OCI-LY7 (cell line): ENCODE measurements at regions not wholly inside any gene's neighbourhood (a gene's known extent, or its start where the extent isn't known, plus 50 kb on each side); places are given as distances from the start of the nearest gene placed in this dataset.

ENCODE experiments used
- BruUV-seq: library from RNA; stranded (reverse); fragments of 400-500 nt; replicated peaks from 2 replicates; lab custom pipeline; 2021; lab: Mats Ljungman, UMichigan
- CTCF ChIA-PET: fragments of 300-600 bp; sonication (Branson Sonifier 250); formaldehyde crosslinking; loops from one replicate; lab custom pipeline; 2022; ENCODE audit warnings: antibody characterized with exemption; ENCODE audit not compliant: unreplicated experiment; lab: Charles Lee
- POLR2A ChIA-PET: fragments of 300-600 bp; sonication (Branson Sonifier 250); formaldehyde crosslinking; loops from one replicate; lab custom pipeline; 2022; ENCODE audit warnings: antibody characterized with exemption; lab: Charles Lee
- DNase-seq: peaks from one replicate; pipeline ENCODE4 v3.0.0-alpha.2; 2015; ENCODE audit warnings: low spot score
- H2AFZ ChIP-seq: fragments of 200-600 bp; sonication (generic), shearing (Covaris generic); 2 replicates; pipeline ENCODE4 v1.6.1; 2014; ENCODE audit warnings: mild to moderate bottlenecking, antibody characterized with exemption, low read length, moderate library complexity
- H3K27ac ChIP-seq: fragments of 200-600 bp; sonication (generic); 2 replicates; pipeline ENCODE4 v1.5.1; 2014; ENCODE audit warnings: mixed run types, low read depth, mild to moderate bottlenecking, moderate library complexity, low read length, inconsistent platforms; ENCODE audit not compliant: poor library complexity, severe bottlenecking
- H3K36me3 ChIP-seq: fragments of 200-600 bp; sonication (generic); 2 replicates; pipeline ENCODE4 v1.6.1; 2014; ENCODE audit warnings: mild to moderate bottlenecking, antibody characterized with exemption, low read length, moderate library complexity, mixed read lengths; ENCODE audit not compliant: insufficient read depth
- H3K4me1 ChIP-seq: fragments of 200-600 bp; sonication (generic); 2 replicates; pipeline ENCODE4 v1.5.1; 2014; ENCODE audit warnings: mild to moderate bottlenecking, low read length; ENCODE audit not compliant: insufficient read depth, poor library complexity, severe bottlenecking
- H3K4me2 ChIP-seq: fragments of 200-600 bp; sonication (generic); 2 replicates; pipeline ENCODE4 v1.6.1; 2014; ENCODE audit warnings: mild to moderate bottlenecking, low read length
- H3K4me3 ChIP-seq: fragments of 200-600 bp; sonication (generic); 2 replicates; pipeline ENCODE4 v1.5.1; 2014; ENCODE audit warnings: mild to moderate bottlenecking, low read depth, low read length; ENCODE audit not compliant: poor library complexity, severe bottlenecking
- H3K79me2 ChIP-seq: fragments of 200-600 bp; sonication (generic); 2 replicates; pipeline ENCODE4 v1.6.1; 2016; ENCODE audit warnings: low read depth, mild to moderate bottlenecking, low read length, moderate library complexity, mixed read lengths; ENCODE audit not compliant: insufficient read depth
- H3K9me2 ChIP-seq: fragments of 200-600 bp; sonication (generic); 2 replicates; pipeline ENCODE4 v1.6.1; 2016; ENCODE audit warnings: mild to moderate bottlenecking, low read length, mixed read lengths; ENCODE audit not compliant: insufficient read depth
- H3K9me3 ChIP-seq: fragments of 200-600 bp; sonication (generic); 2 replicates; pipeline ENCODE4 v1.6.1; 2014; ENCODE audit warnings: mild to moderate bottlenecking, mixed run types, low read length, mixed read lengths
- H4K20me1 ChIP-seq: fragments of 200-600 bp; sonication (generic); 2 replicates; pipeline ENCODE4 v1.6.1; 2014; ENCODE audit warnings: mild to moderate bottlenecking, antibody characterized with exemption, low read length, moderate library complexity, mixed read lengths; ENCODE audit not compliant: insufficient read depth
- CTCF ChIP-seq: fragments of 200-600 bp; sonication (generic); conservative IDR thresholded peaks from 2 replicates; pipeline ENCODE4 v1.5.1; 2014; ENCODE audit warnings: mild to moderate bottlenecking, antibody characterized with exemption, low read length, moderate library complexity, mixed read lengths
- EZH2phosphoT487 ChIP-seq: fragments of 200-600 bp; sonication (generic); IDR thresholded peaks from 2 replicates; pipeline ENCODE4 v1.6.1; 2018; ENCODE audit warnings: low read depth, borderline replicate concordance, mild to moderate bottlenecking, mixed run types, antibody characterized with exemption, low read length, moderate library complexity, mixed read lengths
- intact Hi-C: fragments of 100-400 bp; cut with micrococcal nuclease; formaldehyde crosslinking; loops from one replicate; pipeline ENCODE4 v1.10.0; 2022; ENCODE audit not compliant: unreplicated experiment

- Histone ChIP-seq H4K20me1 (no peaks in the 10 kb centered on the region), H3K4me1 (no peaks in the 10 kb centered on the region), H3K36me3 (no peaks in the 10 kb centered on the region), H3K4me3 (no peak overlapping the region), H3K4me2 (no peak overlapping the region), H2AFZ (no peak overlapping the region), H3K79me2 (no peaks in the 10 kb centered on the region), H3K9me3 (no peaks in the 10 kb centered on the region), H3K9me2 (no peaks in the 10 kb centered on the region), H3K27ac (no peak overlapping the region)
- DNase-seq = no peak
- CTCF ChIA-PET = no interaction called here
- POLR2A ChIA-PET = no interaction called here
- BruUV-seq = no TSS peak
- intact Hi-C loops = no loop called here
- TF ChIP-seq CTCF = no peak
- TF ChIP-seq EZH2phosphoT487 = no peak
These were observed 208.7 kb upstream of the PLET1 start for GRCh38 chr11:112469376-112469775.

GRCh38 chr11:112470355-112470754 is 209.7 kb upstream of the PLET1 start:
- Histone ChIP-seq H3K4me1 (no peaks in the 10 kb centered on the region), H3K4me2 (no peak overlapping the region), H3K27ac (no peak overlapping the region), H2AFZ (no peak overlapping the region), H3K4me3 (no peak overlapping the region), H3K9me3 (no peaks in the 10 kb centered on the region), H4K20me1 (no peaks in the 10 kb centered on the region), H3K36me3 (no peaks in the 10 kb centered on the region), H3K9me2 (no peaks in the 10 kb centered on the region), H3K79me2 (no peaks in the 10 kb centered on the region)
- BruUV-seq = no TSS peak
- no peak for DNase-seq
- TF ChIP-seq CTCF (no peak), EZH2phosphoT487 (no peak)
- ChIA-PET CTCF (no interaction called here), POLR2A (interaction anchor here (0.6 kb wide), 1 partner anchor 920 kb away, joined by 3 read pairs; no protein-coding TSS in a partner anchor)
- intact Hi-C loops = no loop called here

GRCh38 chr11:112471731-112472130 is 211.1 kb upstream of the PLET1 start:
- H2AFZ ChIP-seq = no peak overlapping the region
- ChIA-PET CTCF (no interaction called here), POLR2A (no interaction called here)
- H3K4me1 ChIP-seq = no peaks in the 10 kb centered on the region
- no TSS peak for BruUV-seq
- no peak for DNase-seq
- no peaks in the 10 kb centered on the region for H4K20me1 ChIP-seq
- no peaks in the 10 kb centered on the region for H3K9me2 ChIP-seq
- no peaks in the 10 kb centered on the region for H3K79me2 ChIP-seq
- H3K4me3 ChIP-seq = no peak overlapping the region
- H3K27ac ChIP-seq = no peak overlapping the region
- H3K9me3 ChIP-seq = no peaks in the 10 kb centered on the region
- no peak overlapping the region for H3K4me2 ChIP-seq
- no peaks in the 10 kb centered on the region for H3K36me3 ChIP-seq
- intact Hi-C loops = no loop called here
- TF ChIP-seq CTCF = no peak
- TF ChIP-seq EZH2phosphoT487 = no peak
